ENCODE measurements at regions not wholly inside any gene's neighbourhood (a gene's known extent, or its start where the extent isn't known, plus 50 kb on each side); places are given as distances from the start of the nearest gene placed in this dataset.

DNA sequence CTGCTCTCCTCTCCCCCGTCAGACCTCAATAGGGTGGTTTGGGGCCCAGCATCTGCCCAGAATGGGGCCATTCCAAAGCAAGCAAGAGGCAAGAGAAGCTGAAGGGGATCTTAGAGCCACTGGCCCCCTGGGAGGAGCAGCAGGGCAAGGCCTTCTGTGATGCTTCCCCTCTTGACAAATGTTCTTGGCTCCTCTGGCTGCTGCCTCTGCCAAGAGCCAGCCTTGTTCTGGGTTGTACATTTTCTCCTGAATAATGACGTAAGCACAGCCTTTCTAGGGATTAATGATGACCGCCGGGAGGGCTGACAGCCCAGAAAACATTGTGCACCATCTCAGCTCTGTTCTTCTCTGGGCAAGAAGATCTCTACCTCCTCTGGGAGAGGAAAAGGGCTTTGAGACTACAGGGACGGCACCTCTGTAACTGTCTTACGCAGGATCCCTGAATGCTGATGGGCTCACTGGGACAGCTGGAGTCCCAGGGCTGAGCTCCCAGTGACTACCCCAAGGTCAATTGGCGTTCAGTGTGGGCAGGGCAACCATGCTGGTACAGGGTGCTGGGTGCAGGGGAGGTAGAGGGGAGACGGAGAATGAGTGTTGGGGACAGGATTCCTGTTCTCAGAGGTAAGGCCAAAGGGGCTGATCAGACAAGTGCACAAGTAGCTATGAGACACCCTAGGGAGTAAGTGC is 253.3 kb downstream of the FAM43A start:
- TF ChIP-seq EZH2 (IDR thresholded peaks at IDR 0.05; ENCODE audit: borderline replicate concordance, insufficient read depth, low read length, poor library complexity, severe bottlenecking): no peak
- TF ChIP-seq TAF1 (IDR thresholded peaks at IDR 0.05; ENCODE audit: low read depth): no peak
- TF ChIP-seq RAD21 (conservative IDR thresholded peaks at IDR 0.05): no peak
- TF ChIP-seq, protein P1, sequence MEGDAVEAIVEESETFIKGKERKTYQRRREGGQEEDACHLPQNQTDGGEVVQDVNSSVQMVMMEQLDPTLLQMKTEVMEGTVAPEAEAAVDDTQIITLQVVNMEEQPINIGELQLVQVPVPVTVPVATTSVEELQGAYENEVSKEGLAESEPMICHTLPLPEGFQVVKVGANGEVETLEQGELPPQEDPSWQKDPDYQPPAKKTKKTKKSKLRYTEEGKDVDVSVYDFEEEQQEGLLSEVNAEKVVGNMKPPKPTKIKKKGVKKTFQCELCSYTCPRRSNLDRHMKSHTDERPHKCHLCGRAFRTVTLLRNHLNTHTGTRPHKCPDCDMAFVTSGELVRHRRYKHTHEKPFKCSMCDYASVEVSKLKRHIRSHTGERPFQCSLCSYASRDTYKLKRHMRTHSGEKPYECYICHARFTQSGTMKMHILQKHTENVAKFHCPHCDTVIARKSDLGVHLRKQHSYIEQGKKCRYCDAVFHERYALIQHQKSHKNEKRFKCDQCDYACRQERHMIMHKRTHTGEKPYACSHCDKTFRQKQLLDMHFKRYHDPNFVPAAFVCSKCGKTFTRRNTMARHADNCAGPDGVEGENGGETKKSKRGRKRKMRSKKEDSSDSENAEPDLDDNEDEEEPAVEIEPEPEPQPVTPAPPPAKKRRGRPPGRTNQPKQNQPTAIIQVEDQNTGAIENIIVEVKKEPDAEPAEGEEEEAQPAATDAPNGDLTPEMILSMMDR (IDR thresholded peaks at IDR 0.05; ENCODE audit: poor library complexity, severe bottlenecking): no peak
- TF ChIP-seq POLR2AphosphoS5 (IDR thresholded peaks at IDR 0.05): no peak
- TF ChIP-seq SMC3 (conservative IDR thresholded peaks at IDR 0.05; ENCODE audit: poor library complexity): no peak
- TF ChIP-seq EP300 (conservative IDR thresholded peaks at IDR 0.05; ENCODE audit: poor library complexity, severe bottlenecking): no peak
- TF ChIP-seq, protein P2, sequence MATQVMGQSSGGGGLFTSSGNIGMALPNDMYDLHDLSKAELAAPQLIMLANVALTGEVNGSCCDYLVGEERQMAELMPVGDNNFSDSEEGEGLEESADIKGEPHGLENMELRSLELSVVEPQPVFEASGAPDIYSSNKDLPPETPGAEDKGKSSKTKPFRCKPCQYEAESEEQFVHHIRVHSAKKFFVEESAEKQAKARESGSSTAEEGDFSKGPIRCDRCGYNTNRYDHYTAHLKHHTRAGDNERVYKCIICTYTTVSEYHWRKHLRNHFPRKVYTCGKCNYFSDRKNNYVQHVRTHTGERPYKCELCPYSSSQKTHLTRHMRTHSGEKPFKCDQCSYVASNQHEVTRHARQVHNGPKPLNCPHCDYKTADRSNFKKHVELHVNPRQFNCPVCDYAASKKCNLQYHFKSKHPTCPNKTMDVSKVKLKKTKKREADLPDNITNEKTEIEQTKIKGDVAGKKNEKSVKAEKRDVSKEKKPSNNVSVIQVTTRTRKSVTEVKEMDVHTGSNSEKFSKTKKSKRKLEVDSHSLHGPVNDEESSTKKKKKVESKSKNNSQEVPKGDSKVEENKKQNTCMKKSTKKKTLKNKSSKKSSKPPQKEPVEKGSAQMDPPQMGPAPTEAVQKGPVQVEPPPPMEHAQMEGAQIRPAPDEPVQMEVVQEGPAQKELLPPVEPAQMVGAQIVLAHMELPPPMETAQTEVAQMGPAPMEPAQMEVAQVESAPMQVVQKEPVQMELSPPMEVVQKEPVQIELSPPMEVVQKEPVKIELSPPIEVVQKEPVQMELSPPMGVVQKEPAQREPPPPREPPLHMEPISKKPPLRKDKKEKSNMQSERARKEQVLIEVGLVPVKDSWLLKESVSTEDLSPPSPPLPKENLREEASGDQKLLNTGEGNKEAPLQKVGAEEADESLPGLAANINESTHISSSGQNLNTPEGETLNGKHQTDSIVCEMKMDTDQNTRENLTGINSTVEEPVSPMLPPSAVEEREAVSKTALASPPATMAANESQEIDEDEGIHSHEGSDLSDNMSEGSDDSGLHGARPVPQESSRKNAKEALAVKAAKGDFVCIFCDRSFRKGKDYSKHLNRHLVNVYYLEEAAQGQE (IDR thresholded peaks at IDR 0.05; ENCODE audit: borderline replicate concordance): no peak
- no peak for TF ChIP-seq MXI1 (conservative IDR thresholded peaks at IDR 0.05; ENCODE audit: poor library complexity, severe bottlenecking)
